ENCODE measurements at regions not wholly inside any gene's neighbourhood (a gene's known extent, or its start where the extent isn't known, plus 50 kb on each side); places are given as distances from the start of the nearest gene placed in this dataset.

DNA sequence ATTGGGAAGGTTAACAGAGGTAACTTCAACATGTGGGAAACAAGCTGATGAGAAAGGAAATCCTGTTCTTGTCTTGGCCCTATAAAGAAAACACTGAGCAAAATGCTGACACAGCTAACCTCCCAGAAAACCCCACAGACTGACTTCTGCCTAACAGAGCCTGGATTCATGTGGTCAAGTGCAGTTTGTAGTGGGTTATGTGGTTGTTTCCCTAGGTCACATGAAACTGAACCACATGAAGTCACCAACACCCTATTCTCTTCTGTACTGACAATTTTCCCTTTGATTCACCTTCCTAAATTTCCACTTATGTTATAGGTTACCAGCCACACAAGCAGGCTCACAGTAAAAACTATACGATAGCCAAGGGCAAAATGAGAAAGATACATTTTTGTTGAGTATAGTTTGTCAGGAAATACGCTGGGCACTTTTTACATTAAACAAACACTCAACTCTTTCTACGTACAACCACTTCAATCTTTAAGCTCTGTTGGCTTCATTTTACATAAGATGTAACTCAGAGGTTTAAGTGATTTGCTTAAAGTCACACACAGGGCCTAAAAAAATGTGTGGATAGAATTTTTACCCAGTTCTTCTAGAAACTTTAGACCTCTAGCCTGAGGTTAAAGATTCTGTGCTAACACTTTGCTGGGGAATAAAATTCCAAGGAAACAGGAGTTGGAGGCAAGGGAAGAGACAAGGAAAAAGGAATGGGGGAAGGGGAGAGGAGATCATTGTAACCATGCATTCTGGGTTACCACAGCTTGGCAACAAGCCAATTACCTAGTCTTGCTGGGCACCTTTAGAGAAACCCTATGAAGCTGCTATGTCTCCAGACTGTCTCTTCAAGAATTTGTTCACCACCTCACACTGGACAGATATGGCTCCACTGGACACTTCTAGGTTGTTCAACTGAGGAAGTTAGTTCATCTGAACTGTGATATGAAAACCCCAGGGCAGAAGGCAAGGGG lies 601.6 kb upstream of the USP24 start:
- peak overlapping the region; percentile 81 for H3K27ac Mint-ChIP-seq (ENCODE audit: unreplicated experiment)
- peaks cover 7% of the 10 kb centered on the region for H3K27me3 Mint-ChIP-seq (ENCODE audit: unreplicated experiment)

DNA sequence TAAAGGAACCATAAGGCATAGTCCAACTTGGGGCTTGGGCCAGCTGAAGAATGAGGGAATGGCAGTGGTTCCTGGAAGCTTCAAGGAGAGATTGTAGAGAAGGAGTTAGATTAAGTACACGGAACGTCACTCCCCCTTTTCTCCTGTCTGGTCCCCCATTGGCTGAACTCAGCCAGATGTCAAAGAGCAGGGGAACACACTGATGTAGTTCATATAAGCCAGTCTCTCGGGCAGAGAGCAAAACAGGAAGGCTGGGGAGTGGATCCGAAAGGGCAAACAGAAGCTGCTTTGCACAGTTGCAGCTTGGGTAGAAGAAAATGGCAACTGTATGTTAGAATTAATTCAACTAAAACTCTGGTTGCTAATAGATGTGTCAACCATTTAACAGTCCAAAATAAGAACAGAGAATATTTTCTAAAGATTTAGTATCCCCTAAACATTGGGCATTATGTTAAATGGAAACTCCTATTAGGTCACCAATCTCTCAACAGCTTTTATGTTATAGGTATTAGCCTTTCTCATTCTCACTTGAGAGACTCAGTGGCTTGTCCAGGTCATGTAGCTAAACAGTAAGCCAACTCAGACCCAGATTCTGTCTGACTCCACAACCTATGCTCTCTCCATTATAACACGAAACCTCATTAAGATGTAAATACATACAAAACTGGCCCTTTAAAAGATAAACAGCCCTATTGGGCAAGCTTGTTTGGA lies 600.7 kb upstream of the USP24 start:
- peak overlapping the region; percentile 81 for H3K27ac Mint-ChIP-seq (ENCODE audit: unreplicated experiment)
- no peak for DNase-seq (ENCODE audit: low spot score)
- no peaks in the 10 kb centered on the region for H3K9me3 Mint-ChIP-seq (ENCODE audit: unreplicated experiment)
- H3K4me3 Mint-ChIP-seq (ENCODE audit: unreplicated experiment): no peak overlapping the region
- H3K4me1 Mint-ChIP-seq (ENCODE audit: unreplicated experiment): peaks cover 20% of the 10 kb centered on the region
- TF ChIP-seq, protein P1, sequence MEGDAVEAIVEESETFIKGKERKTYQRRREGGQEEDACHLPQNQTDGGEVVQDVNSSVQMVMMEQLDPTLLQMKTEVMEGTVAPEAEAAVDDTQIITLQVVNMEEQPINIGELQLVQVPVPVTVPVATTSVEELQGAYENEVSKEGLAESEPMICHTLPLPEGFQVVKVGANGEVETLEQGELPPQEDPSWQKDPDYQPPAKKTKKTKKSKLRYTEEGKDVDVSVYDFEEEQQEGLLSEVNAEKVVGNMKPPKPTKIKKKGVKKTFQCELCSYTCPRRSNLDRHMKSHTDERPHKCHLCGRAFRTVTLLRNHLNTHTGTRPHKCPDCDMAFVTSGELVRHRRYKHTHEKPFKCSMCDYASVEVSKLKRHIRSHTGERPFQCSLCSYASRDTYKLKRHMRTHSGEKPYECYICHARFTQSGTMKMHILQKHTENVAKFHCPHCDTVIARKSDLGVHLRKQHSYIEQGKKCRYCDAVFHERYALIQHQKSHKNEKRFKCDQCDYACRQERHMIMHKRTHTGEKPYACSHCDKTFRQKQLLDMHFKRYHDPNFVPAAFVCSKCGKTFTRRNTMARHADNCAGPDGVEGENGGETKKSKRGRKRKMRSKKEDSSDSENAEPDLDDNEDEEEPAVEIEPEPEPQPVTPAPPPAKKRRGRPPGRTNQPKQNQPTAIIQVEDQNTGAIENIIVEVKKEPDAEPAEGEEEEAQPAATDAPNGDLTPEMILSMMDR (IDR thresholded peaks at IDR 0.05; ENCODE audit: unreplicated experiment): no peak
- no peaks in the 10 kb centered on the region for H3K36me3 Mint-ChIP-seq (ENCODE audit: low read depth, unreplicated experiment)
- peaks cover 7% of the 10 kb centered on the region for H3K27me3 Mint-ChIP-seq (ENCODE audit: unreplicated experiment)

More for the DNA sequence above, 601.6 kb upstream of the USP24 start:
- H3K36me3 Mint-ChIP-seq (ENCODE audit: low read depth, unreplicated experiment): no peaks in the 10 kb centered on the region
- H3K4me1 Mint-ChIP-seq (ENCODE audit: unreplicated experiment): peaks cover 20% of the 10 kb centered on the region
- no peak overlapping the region for H3K4me3 Mint-ChIP-seq (ENCODE audit: unreplicated experiment)
- no peak for DNase-seq (ENCODE audit: low spot score)
- no peaks in the 10 kb centered on the region for H3K9me3 Mint-ChIP-seq (ENCODE audit: unreplicated experiment)
- TF ChIP-seq, protein P1 (IDR thresholded peaks at IDR 0.05; ENCODE audit: unreplicated experiment): no peak

DNA sequence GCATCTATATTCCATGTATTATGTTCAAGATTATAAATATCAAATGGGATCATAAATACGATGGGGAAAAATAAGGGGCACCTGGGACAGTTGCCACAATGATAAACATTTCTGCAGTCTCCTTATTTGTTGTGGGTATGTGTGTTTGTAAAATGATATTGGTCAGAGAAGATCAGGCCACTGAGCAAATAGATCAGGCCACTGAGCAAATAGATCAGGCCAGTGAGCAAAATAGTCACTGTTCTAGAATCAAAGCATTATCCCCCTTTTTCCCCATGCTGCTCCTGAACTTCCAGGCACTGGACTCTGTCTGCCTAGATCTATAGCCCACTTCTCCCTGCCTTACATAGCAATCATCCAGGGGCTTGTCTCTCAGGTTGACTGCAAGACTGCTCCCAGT lies 599.8 kb upstream of the USP24 start:
- H3K36me3 Mint-ChIP-seq (ENCODE audit: low read depth, unreplicated experiment): no peaks in the 10 kb centered on the region
- no peak for DNase-seq (ENCODE audit: low spot score)
- no peak overlapping the region for H3K4me3 Mint-ChIP-seq (ENCODE audit: unreplicated experiment)
- H3K27ac Mint-ChIP-seq (ENCODE audit: unreplicated experiment): no peak overlapping the region
- H3K27me3 Mint-ChIP-seq (ENCODE audit: unreplicated experiment): peaks cover 7% of the 10 kb centered on the region
- H3K4me1 Mint-ChIP-seq (ENCODE audit: unreplicated experiment): peaks cover 20% of the 10 kb centered on the region
- TF ChIP-seq, protein P1 (IDR thresholded peaks at IDR 0.05; ENCODE audit: unreplicated experiment): no peak
- no peaks in the 10 kb centered on the region for H3K9me3 Mint-ChIP-seq (ENCODE audit: unreplicated experiment)

DNA sequence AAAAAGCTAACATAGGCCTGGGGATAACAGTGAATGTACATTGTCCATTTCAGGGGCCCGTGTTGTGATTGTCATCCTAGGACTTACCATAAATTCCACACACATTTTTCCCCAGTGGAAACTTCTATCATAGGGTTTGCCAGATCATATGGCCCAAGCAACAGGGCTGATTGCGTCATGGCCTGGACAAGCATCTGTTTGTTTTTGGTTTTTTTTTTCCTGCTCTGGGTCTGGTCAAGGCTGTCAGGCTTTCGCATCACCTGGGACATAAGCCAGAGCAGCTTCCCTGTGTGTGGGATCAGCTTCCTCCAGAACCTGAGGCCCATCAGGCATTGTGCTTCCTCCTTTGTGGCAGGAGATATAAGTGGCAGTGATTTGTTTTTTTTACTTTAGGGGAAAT lies 598.5 kb upstream of the USP24 start:
- Mint-ChIP-seq H3K4me3 (ENCODE audit: unreplicated experiment) (no peak overlapping the region), H3K36me3 (ENCODE audit: low read depth, unreplicated experiment) (no peaks in the 10 kb centered on the region), H3K27me3 (ENCODE audit: unreplicated experiment) (peaks cover 3% of the 10 kb centered on the region), H3K4me1 (ENCODE audit: unreplicated experiment) (peaks cover 20% of the 10 kb centered on the region), H3K9me3 (ENCODE audit: unreplicated experiment) (no peaks in the 10 kb centered on the region), H3K27ac (ENCODE audit: unreplicated experiment) (no peak overlapping the region)
- DNase-seq (ENCODE audit: low spot score): no peak
- TF ChIP-seq, protein P1 (IDR thresholded peaks at IDR 0.05; ENCODE audit: unreplicated experiment): no peak

Data from endothelial cell (in vitro differentiated cells).